ENCODE measurements at regions not wholly inside any gene's neighbourhood (a gene's known extent, or its start where the extent isn't known, plus 50 kb on each side); places are given as distances from the start of the nearest gene placed in this dataset.

GRCh38 chr10:10902951-10903350 lies 114.7 kb upstream of the CELF2 start:
- DNase-seq (ENCODE audit: low read depth): no peak

DNA sequence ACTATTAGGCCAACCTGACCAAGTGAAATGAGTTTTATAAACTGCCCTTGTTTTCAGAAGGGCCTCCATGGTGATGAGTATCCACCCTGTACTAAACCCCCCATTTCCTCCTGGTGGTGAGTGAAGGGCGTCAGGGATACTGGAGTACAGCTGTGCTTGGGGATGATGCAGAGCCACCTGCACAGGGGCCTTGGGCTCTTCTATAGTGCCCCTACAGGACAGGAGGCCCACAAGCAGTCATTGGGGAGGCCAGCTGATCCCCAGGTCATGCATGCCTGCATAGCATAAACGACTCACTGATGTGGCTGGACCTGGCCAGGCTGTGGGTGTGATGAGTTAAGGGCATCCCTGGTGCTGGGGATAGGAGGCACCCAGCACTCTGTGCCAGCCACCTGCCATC lies 114.1 kb upstream of the CELF2 start:
- DNase-seq (ENCODE audit: low read depth): no peak

DNA sequence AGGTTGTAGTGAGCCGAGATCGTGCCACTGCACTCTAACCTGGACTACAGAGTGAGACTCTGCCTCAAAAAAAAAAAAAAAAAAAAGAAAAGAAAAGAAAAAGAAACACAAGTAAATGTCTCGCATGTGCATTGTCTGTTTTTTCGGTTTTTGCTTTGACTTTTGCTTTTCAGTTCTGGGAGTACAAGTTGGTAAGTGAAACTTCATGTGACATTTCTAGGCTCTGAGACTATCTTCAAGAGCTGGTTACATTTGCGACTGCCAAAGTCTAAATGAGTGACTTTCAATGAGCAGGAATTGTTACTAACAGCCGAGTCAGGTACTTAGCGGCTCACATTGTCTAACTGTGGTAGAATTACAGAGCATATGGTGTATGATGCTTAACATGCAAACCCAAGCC lies 107.0 kb upstream of the CELF2 start:
- DNase-seq (ENCODE audit: low read depth): no peak

DNA sequence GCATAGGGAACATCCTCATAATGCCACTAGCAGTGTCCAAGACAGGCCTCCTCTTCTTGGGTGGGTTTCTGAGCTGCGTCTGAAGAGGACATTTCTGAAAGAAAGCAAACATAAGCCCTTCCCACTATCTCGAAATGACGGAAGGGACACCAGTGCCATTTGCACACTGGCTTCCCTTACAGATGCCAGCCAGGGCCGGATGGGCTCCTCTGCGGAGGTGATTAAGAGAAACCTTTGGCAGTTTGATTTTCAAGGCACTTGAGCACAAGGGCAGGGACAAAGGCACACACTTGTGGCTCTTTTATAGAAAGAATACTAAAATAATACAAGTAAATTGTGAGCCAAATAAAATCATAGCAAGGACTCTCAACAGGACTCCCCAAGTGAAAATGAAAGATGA lies 106.6 kb upstream of the CELF2 start:
- no peak for DNase-seq (ENCODE audit: low read depth)

DNA sequence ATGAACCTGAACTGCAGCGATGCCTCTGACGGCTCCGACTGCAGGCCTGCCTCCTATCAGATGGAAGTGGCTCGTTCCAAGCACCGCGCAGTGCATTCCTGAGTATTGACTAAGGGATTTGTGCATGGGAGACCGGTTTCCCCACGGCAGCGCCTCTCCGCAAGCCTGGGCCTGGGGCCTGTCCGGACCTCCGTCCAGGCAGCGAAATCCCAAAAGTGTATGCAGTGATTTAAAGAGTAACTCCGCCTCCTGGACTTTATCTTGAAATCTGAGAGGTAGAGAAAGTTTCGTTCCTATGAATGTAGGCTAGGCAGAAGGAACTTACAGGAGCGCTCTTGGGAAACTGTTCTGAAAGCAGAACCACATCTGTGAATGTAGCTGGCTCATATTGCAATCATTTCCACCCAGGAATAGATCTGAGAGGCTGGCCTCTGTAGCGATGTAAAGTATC lies 106.2 kb upstream of the CELF2 start:
- DNase-seq (ENCODE audit: low read depth): no peak

DNA sequence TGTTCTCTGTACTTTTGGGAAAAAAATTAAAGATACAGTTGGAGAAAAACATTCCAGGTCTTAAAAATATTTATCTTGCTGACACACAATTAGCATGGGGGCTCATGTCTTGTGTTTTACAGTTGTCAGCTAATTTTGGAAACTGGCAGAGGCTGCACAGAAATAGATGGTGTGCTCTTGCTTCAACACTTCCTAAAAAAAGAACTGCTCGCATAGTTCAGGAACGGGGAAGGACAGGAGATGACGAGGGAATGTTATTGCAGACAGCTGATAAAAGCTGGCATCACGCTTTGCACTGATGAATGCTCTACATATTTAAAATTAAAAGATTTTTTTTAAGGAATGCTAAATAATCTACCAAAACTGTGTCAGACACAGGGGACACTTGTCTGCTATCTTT lies 103.5 kb upstream of the CELF2 start:
- no peak for DNase-seq (ENCODE audit: low read depth)

DNA sequence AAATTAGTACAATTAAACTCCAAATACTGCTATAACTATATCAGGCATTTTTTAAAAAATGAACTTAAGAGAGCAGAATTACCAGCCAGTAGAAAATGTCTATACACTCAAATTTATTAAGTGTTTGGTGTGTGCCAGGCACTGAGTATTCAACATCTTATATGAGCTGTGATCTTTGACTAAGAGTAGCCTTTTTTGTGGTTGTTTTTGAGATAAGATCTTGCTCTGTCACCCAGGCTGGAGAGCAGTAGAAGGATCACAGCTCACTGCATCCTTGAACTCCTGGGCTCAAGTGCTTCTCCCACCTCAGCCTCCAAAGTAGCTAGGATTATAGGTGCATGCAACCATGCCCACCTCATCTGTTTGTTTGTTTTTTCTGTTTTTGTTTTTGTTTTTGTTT lies 102.5 kb upstream of the CELF2 start:
- DNase-seq (ENCODE audit: low read depth): no peak

- DNase-seq (ENCODE audit: low read depth): no peak
Observed at GRCh38 chr10:10917031-10917430, 100.6 kb upstream of the CELF2 start.

GRCh38 chr10:10919976-10920375 lies 97.7 kb upstream of the CELF2 start:
- no peak for DNase-seq (ENCODE audit: low read depth)

DNA sequence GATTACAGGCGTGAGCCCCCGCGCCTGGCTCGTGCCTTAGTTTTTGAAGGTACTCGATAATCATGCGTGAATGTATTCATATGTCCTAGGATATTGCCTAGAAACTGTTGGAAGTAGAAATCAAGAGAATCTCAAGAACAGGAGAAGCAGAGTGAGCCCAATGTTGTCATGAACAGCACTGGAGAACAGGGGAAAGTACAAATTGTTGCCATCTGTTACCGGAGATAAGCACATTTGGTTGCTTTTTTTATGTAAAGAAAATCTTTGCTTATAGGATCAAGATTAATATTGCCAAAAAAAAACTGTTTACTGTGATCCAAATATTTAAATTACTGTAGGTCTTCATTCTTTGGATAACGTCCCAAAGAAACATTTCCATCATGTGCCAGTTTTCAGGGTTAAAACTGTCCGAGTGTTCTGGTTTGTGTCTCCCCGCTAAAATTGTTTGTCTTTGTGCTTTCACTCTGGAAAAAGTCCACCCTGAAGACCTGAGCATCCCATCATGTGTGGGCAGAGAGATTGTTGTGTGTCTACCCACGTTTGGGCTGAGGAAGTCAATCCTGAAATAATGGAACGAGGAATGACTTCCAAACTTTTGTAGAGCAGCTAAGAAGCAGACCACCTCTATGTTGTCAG lies 95.7 kb upstream of the CELF2 start:
- DNase-seq (ENCODE audit: low read depth): no peak

GRCh38 chr10:10923029-10923651 lies 94.5 kb upstream of the CELF2 start:
- no peak for DNase-seq (ENCODE audit: low read depth)

GRCh38 chr10:10925667-10926066 lies 92.0 kb upstream of the CELF2 start:
- DNase-seq (ENCODE audit: low read depth): no peak

- DNase-seq (ENCODE audit: low read depth): no peak
Observed at GRCh38 chr10:10927608-10928007, 90.1 kb upstream of the CELF2 start.

DNA sequence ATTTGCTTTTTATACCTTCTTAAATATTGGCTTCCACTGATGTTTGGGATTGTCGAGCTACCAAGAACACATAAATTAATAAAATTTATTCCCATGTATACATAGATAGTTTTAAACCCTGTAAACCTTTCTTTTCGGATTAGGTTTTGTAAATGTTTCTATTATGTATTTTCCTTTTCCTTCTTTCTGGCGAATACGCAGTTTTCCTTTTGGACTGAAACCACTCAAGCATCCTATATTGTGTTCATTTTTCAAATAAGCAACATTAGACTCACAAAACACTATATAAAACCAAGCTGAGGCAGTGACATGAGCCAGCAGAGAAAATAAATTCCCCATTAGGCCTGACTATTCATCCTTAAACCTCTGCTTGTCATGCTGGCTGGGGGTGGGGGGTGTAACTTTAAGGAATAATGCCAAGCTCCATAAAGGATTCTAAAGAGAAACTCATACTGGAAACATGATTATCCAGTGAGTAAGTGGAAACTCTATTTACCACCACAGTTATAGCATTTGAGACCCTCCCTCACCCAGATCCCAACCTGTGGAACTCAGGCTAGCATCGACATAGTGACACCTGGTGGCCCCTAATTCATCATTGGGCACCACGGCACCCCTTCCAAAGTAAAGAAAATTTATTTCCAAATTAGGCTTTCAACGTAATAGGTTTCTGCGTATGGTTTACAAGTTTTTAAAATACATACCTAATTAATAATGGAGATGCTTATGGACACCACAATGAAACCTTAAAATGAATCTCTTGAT lies 86.5 kb upstream of the CELF2 start:
- DNase-seq (ENCODE audit: low read depth): no peak

DNA sequence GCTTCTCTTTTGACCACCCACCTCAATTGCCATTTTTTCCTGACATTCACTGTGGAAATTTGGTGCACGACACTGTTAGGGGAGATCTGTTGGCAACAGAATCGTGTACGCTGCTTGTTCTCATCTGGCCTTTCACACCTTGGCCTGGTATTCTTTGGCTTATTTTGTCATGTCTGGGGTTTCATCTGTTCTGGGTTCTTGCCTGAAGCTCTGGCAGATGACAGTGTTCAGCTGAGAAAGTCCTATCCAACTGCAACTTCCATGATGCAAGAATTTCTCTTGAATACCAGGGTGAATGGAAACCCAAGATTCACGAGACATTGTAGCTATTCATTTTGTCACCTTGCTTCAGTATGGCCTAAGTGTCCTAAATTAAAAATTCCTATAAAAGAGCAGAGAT lies 82.6 kb upstream of the CELF2 start:
- no peak for DNase-seq (ENCODE audit: low read depth)

DNA sequence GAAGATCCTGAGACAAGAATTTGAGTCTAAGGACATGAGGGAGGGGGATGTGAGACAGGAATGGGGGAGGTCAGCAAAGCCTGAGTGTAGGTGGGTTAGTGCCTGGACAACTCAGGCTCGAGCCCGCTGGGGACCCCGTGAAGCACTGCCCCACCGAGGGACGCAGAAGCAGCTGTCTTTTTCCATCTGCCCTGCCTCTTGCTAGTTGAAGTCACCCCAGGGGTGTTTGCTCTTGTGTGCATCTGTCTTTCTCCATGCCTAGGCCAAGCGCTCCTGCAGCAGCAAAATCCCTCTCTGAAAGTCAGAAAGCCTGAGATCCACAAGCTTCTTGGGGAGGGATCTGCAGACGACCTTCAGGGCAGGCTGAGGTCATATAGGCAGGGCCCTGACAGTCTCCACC lies 79.0 kb upstream of the CELF2 start:
- no peak for DNase-seq (ENCODE audit: low read depth)

- DNase-seq (ENCODE audit: low read depth): no peak
Observed at GRCh38 chr10:10941127-10941730, 76.4 kb upstream of the CELF2 start.

GRCh38 chr10:10942441-10942840 lies 75.2 kb upstream of the CELF2 start:
- no peak for DNase-seq (ENCODE audit: low read depth)

- no peak for DNase-seq (ENCODE audit: low read depth)
Observed at GRCh38 chr10:10946081-10946480, 71.6 kb upstream of the CELF2 start.

DNA sequence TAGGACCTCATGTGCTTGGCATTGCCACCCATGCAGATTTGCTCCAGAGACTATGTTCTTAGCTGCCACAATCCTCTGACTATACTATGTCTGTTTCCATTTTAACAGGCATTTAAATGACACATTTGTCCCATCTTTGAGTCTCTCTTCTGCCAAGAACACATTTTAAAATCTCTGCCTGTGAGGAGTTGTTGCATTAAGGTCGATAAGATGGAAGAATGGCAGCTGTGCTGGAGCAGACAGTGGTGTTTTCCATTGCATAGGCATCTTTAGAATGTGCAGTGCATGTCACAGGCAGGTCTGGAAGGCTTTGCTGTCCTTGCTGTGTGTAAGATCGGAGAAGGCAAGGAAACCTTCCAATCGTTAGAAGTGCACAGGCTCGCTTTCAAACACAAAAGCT lies 70.9 kb upstream of the CELF2 start:
- no peak for DNase-seq (ENCODE audit: low read depth)

- no peak for DNase-seq (ENCODE audit: low read depth)
Observed at GRCh38 chr10:10951675-10952074, 66.0 kb upstream of the CELF2 start.

GRCh38 chr10:10952800-10953199 lies 64.9 kb upstream of the CELF2 start:
- no peak for DNase-seq (ENCODE audit: low read depth)

Data from stimulated activated CD8-positive, alpha-beta memory T cell treated with anti-CD3 and anti-CD28 coated beads, Interleukin-15, amount 100 ng/mL, for 24 hours (primary cell).